ENCODE measurements at regions not wholly inside any gene's neighbourhood (a gene's known extent, or its start where the extent isn't known, plus 50 kb on each side); places are given as distances from the start of the nearest gene placed in this dataset.
A peak's percentile ranks its signal among the peaks of the same experiment; 100 is the strongest.
"Not testable (repeated sequence)": the region's sequence is repeated elsewhere in the genome, so short reads cannot be mapped to it uniquely, and the experiment has no call there.

DNA sequence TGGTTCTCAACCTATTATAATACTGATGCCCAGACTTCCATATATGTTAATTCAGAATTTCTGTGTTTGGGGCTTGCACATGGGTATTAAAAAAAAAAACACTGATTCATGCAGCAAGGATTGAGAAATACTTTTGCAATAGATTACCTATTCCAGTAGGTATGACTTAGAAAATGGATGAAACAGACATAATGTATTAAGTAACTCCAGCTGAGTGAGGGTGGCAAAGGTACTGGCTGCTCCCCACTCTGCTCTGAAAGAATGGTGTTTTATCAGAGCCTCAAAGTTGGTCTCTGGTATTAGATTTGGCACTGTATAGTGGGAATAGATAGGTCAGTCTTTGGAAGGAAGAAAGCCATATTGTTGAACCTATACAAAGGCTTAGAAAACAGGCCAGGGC is 234.3 kb upstream of the FOLH1 start:
- no peak for DNase-seq (ENCODE audit: low spot score)

GRCh38 chr11:49439901-49440300 is 231.5 kb upstream of the FOLH1 start:
- not testable (repeated sequence) for DNase-seq (ENCODE audit: low spot score)

GRCh38 chr11:49434308-49434707 is 225.9 kb upstream of the FOLH1 start:
- DNase-seq (ENCODE audit: low spot score), result not testable (repeated sequence)

- no peak for DNase-seq (ENCODE audit: low spot score)
These were observed 223.9 kb upstream of the FOLH1 start for GRCh38 chr11:49432242-49432848.

DNA sequence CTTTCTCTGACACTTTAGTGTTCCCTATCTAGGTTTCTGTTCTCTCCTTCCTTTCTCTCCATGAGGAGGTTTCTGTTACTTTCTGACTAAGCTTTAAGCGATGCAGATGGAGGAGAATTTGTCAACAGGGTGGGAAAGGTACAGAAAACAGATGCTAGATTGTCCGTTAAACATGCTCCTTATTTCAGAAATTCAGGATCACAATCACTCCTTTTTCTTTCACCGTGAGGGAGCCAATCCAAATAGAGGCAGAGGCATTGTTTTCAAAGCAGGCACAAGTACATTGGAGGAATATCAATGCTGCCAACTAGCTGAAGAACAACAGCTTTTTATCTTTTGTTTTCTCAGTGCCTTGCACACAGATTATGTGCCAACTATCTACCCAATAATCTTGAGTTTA is 215.7 kb upstream of the FOLH1 start:
- no peak for DNase-seq (ENCODE audit: low spot score)

- DNase-seq (ENCODE audit: low spot score), result not testable (repeated sequence)
These were observed 210.5 kb upstream of the FOLH1 start for GRCh38 chr11:49418877-49419276.

DNA sequence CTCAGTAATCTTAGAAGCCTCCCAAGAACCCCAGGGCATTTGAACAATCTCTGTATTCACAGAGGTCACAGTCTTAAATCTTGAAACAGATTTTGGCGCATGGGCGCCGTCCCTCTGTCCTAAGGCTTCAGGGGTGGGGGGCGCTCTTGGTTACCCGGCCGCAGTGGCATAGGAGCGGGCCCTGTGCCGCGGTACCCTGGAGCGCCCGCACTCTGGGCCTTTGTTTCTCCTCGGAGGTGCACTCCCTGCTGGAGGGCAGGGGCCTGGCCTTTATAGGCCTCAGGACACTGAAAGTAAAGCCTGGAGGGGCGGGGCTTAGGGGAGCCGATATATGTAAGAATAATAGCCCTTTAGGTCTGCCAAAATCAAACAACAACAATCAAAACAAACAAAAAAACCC is 197.3 kb upstream of the FOLH1 start:
- no peak for DNase-seq (ENCODE audit: low spot score)

DNA sequence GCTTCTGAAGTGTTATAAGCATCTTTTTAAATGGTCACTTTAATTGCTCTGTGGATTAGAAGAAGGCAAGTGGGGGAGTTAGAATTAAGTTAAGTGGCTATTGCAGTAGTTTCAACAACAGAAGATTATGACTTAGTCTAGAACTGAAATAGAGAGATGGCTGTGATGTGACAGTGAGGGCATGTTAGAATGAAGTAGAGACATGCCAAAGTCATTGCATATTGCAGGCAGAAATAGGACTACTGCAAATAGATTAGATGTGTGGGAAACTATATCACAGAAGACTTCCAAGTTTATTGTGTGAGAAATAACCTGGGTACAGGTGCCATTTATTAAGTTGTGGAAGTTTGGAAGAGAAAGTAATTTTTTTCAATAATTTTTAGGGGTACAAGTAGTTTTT is 187.4 kb upstream of the FOLH1 start:
- DNase-seq (ENCODE audit: low spot score), result not testable (repeated sequence)

GRCh38 chr11:49390362-49390761 is 182.0 kb upstream of the FOLH1 start:
- not testable (repeated sequence) for DNase-seq (ENCODE audit: low spot score)

GRCh38 chr11:49389149-49389548 is 180.7 kb upstream of the FOLH1 start:
- not testable (repeated sequence) for DNase-seq (ENCODE audit: low spot score)

GRCh38 chr11:49384371-49384770 is 176.0 kb upstream of the FOLH1 start:
- DNase-seq (ENCODE audit: low spot score), result not testable (repeated sequence)

DNA sequence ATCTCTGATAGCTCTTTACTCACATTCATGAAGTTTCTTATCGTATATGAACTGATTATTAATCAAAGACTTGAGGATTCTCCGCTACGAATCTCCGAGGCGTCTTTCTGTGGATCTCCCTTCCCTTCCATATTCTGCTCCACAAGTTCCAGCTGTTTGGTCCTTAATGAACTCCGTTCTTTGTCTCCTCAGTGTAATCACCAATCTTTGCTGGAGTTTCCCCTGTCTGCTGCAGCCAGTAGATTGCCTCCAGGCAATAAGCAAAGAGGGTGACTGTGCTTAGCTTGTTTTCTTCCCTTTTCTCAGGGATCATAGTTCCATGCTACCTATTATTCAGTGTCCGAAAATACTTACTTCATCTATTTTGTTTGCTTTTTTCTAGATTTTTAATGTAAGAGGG is 169.6 kb upstream of the FOLH1 start:
- no peak for DNase-seq (ENCODE audit: low spot score)

DNA sequence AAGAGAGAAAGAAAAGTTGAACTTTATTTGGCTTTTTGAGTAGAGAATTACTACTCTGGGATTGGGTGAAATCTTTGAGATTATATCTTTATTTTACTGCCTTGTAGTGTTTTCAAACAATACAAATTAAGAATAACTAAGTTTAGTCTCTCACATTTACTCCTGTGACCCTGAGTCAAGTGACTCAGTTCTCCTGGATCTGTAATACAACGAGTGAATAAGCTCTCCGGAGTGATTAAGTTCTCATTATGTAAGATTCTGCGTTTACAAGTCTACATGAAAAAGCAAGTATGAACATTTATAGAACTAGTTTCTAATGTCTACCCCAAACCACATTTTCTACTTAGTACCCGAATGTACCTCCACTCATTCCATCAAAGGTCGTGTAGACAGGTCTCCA is 165.5 kb upstream of the FOLH1 start:
- not testable (repeated sequence) for DNase-seq (ENCODE audit: low spot score)

DNA sequence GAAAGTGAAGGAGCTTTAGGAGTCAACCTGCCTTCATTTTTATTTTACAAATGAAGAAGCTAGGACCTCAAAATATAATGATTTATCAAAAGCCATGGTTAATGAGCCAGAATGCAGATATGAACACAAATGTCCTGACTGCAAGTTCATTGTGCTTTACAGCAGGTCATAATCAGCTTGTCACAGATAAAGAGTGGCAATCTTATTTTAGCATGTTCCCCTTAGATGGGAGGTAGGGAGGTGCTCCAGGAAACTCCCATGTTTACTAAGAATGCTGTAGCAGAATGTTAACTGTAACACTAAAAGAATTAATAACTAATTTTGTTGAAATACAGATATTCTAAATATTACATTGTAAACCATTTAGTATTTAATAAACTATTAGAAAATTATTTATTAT is 165.0 kb upstream of the FOLH1 start:
- not testable (repeated sequence) for DNase-seq (ENCODE audit: low spot score)

DNA sequence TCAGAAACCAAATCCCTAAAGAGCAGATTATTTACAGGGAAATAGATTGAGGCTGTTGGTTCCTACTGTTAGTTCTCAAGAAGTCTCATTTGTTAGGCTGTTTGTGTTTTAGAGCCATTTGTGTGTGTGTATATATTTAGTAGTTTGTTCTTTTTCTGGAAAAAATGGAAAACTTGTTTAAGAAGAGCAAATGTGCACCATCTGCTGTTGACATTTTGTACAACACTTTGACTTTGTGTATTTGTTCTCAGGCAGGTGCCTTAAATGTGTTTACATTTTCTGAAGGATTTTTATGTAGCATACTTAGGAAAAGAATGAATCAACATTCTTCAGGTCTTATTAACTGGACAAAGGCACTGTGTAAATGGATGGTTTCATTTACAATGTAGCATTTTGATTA is 163.7 kb upstream of the FOLH1 start:
- DNase-seq (ENCODE audit: low spot score), result peak; percentile 11

- DNase-seq (ENCODE audit: low spot score), result not testable (repeated sequence)
These were observed 160.2 kb upstream of the FOLH1 start for GRCh38 chr11:49368556-49368955.

DNA sequence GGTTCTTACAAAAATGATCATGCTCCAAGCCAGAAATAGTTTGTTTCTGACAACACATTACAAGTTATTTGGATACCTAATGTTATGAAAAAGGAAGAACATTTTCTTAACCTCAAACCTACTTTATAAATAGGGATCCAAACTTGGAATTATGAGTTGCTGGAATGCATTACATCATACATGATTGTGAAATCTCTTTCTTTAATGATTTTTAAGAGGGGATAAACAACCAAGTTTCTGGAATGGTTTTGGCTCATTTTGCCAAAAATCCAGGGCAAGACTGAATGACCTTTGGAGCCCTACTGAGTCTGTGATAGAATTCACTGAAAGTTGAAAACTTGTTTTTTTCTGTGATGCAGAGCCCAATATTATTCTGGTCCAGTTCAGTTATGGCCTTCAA is 157.0 kb upstream of the FOLH1 start:
- not testable (repeated sequence) for DNase-seq (ENCODE audit: low spot score)

DNA sequence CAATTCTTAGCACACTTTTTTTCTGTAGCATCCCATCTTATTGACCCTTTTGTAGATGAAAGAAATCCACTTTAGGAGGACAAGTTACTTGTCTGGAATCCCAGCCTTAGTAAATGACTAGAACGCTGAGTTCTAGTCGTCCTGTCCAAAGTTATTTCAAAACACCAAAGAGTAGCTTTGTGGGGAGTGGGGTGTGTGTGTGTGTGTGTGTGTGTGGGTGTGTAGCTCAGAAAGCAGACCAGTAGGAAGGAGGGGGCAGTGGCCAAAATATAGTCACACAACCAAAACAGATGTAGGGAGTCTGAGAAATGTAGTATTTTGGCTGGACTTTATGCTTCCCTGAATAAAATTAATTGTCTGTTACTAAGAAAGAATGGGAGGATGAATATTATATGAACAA is 154.6 kb upstream of the FOLH1 start:
- DNase-seq (ENCODE audit: low spot score), result not testable (repeated sequence)

DNA sequence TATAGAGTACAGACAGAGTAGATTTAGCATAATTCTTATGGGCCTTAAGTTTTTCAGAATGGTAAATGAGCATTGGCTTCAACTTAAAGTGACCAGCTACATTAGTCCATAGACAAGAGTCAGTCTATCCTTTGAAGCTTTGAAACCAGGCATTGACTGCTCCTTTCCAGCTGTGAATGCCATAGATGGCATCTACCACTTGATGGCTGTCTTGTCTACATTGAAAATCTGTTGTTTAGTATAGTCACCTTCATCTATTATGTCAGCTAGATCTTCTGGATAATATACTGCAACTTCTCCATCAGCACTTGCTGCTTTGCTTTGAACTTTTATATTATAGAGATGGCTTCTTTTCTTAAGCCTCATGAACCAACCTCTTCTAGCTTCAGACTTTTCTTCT is 146.1 kb upstream of the FOLH1 start:
- DNase-seq (ENCODE audit: low spot score), result not testable (repeated sequence)

- not testable (repeated sequence) for DNase-seq (ENCODE audit: low spot score)
These were observed 144.5 kb upstream of the FOLH1 start for GRCh38 chr11:49352868-49353267.

DNA sequence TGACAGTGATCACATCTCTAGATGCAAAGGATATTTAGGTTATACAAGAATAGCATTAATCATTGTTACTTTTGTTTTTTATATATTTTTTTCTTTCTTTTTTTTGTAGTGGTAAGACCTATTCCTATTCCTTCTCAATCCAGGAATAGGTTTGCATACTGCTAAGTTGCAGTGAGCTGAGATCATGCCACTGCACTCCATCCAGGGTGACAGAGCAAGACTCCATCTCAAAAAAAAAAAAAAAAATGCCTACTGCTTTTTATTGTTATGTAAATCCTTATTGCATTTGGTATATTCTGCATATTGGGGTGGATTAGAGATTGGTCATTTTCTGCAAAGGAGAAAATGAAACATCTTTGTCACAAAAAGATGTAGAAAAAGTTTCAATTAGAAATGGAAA is 138.2 kb upstream of the FOLH1 start:
- not testable (repeated sequence) for DNase-seq (ENCODE audit: low spot score)

- not testable (repeated sequence) for DNase-seq (ENCODE audit: low spot score)
These were observed 120.2 kb upstream of the FOLH1 start for GRCh38 chr11:49328485-49329186.

DNA sequence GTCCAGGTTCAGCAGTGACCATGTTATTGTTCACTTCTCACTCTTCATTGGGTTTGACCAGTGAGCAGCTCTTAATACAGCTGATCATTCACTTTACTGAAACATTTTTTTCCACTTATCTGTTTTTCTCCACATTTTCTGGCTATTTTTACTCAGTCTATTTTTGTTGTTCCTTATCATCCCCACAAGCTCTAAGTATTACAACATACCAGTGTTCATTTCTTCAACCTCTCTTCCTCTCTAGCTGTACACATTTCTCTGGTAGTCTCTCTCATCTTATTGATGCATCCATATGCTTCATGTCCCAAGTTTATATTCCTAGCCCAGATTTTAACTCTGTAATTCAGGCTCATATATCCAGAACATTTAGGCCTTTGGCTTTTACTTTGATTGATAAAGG is 119.4 kb upstream of the FOLH1 start:
- DNase-seq (ENCODE audit: low spot score), result not testable (repeated sequence)

DNA sequence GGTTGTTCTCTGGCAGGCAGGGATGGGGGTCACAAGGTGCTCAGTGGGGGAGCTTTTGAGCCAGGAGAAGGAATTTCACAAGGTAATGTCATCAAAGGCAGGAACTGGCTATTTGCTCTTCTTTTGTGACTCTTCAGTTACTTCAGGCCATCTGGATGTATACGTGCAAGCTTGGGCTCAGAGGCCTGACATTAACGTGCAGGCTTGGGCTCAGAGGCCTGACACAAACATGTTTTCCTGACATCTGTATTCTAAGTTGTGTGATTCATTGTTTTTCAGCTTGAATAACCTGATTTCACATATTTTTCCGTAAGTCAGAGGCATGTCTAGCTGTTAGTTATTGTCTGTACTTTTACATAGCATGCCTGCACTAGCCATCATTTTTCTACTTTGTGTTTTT is 118.2 kb upstream of the FOLH1 start:
- DNase-seq (ENCODE audit: low spot score), result not testable (repeated sequence)
